ENCODE measurements at regions not wholly inside any gene's neighbourhood (a gene's known extent, or its start where the extent isn't known, plus 50 kb on each side); places are given as distances from the start of the nearest gene placed in this dataset.
"Not testable (repeated sequence)": the region's sequence is repeated elsewhere in the genome, so short reads cannot be mapped to it uniquely, and the experiment has no call there.

GRCh38 chr1:149728598-149728997 is 53.9 kb upstream of the FCGR1A start:
- H3K27ac ChIP-seq (ENCODE audit: low read depth, low read length); H3K9me3 Mint-ChIP-seq; H3K27me3 Mint-ChIP-seq; H3K4me3 Mint-ChIP-seq; H3K36me3 ChIP-seq (ENCODE audit: insufficient read depth, low read length); H3K36me3 Mint-ChIP-seq; H3K27ac Mint-ChIP-seq; DNase-seq; POLR2A ChIA-PET (ENCODE audit: partially characterized antibody); H3K4me1 ChIP-seq (ENCODE audit: insufficient read depth, low read length); H3K27me3 ChIP-seq (ENCODE audit: insufficient read depth, low read length); H3K4me1 Mint-ChIP-seq; intact Hi-C loops (cut with micrococcal nuclease); H3K9me3 ChIP-seq (ENCODE audit: control insufficient read depth in 1 of 2, low read length in 2 of 2); CTCF ChIA-PET (ENCODE audit: partially characterized antibody); H3K4me3 ChIP-seq (ENCODE audit: low read length in 2 of 2): not testable (repeated sequence)
